GM04503 (cell line): ENCODE measurements at regions not wholly inside any gene's neighbourhood (a gene's known extent, or its start where the extent isn't known, plus 50 kb on each side); places are given as distances from the start of the nearest gene placed in this dataset.

Experiments used
- DNase-seq: peaks from one replicate; pipeline ENCODE4 v3.0.0-alpha.2; 2012; ENCODE audit warnings: low read depth

- no peak for DNase-seq
Measured at GRCh38 chr2:172230889-172231401, 128.2 kb upstream of the DLX2 start.

- no peak for DNase-seq
Measured at GRCh38 chr2:172231508-172231907, 128.8 kb upstream of the DLX2 start.

GRCh38 chr2:172232708-172233396 lies 130.2 kb upstream of the DLX2 start:
- DNase-seq, result no peak

- DNase-seq, result no peak
Measured at GRCh38 chr2:172233987-172234715, 131.5 kb upstream of the DLX2 start.

- no peak for DNase-seq
Measured at GRCh38 chr2:172234716-172235691, 132.3 kb upstream of the DLX2 start.

DNA sequence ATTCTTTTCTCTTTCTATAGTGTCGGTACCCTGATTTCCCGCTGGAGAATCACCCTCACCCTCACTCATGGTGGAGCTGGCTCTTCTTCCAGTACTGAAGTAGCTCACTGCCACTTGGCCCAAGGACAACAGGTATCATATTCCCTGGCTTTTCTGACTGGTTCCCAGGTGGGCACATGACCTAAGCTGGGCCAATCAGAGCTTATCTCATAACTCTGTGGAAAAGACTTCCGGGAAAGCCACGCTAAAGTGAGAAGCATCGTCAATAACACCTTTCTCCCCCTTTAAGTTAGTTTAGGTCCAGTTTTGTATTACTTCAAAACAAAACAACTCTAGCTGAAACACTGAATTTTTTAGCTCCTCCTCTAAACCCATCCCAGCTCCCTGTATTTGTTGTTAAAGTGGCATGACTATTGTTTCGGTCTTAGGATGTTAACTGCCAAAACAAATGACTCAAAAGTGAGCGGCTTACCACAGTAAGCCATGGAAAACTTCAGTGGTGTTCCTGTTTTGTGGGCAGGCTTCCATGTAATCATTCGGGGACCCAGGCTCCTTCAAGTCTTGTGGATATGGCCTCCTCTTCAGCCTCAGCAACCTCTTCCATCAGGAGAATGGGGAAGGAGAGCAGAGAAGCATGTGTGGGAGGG lies 137.4 kb upstream of the DLX2 start:
- DNase-seq, result no peak

GRCh38 chr2:172241222-172241621 lies 138.5 kb upstream of the DLX2 start:
- DNase-seq, result no peak

DNA sequence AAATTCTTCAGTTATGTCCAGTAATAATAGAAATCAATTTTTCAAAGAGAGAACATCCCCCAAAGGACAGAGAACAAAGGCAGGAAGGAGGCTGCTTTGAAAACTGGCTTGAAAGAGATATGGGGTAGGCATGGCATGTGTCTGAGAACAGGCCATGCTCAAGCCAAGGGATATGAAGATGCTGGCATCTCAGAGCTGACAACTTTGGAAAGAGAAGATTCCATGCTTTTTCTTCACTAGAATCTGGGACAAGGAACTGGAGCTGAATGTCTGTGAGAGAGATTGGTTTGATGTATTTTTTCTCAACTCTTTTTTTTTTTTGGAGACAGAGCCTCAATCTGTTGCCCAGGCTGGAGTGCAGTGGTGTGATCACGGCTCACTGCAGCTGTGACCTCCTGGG lies 139.8 kb upstream of the DLX2 start:
- DNase-seq, result no peak

DNA sequence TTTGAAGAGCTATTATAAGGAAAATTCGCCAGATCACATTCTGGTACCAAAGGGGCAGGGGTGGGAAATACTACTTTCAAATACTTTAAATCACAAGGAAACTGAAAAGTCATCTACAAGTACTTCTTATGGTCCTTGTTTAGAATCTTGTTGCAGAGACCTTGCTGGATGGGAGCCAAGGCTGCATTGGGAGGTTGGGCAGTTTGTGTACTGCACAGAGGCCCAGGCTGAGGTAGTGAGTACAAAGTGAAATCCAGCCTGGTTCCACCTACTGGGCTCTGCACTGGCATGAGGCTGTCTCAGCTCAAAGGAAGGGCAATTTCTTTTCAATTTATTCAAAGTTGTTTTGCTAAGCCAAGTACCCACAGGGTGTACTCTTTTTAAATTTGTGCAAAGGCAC lies 140.3 kb upstream of the DLX2 start:
- no peak for DNase-seq

DNA sequence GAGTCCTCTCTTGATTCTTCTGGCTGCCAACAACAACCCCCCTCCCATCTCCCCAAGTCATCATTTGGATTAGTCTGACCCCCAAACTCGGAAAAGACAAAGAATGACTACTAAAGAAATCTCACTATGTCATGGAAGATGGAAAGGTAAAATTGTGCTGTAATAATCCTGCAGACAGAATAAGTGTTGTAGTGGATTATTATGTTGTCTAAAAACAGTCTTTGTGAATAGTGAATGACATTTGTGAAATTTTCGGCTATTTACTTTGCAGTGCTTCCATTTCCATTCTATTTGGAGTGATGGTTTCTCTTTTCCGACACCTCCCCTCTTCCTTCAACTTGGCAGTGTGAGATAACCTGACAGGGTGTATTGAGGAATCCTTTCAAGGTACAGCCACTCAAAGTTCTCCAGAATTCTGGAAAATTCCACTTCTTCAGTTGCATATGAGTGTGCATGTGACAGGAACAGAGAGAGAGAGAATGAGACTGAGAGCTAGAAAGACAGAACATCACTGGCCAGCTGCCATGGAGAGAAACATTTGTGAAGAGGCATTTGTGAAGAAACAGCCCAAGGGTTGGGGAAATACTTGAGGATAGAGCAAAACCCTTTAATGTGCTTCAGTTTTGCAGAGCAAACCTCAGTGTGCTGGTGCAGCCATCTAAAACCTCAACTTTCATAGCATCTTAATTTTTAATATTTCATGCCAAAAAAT lies 141.9 kb upstream of the DLX2 start:
- DNase-seq, result no peak

- no peak for DNase-seq
Measured at GRCh38 chr2:172246649-172247048, 143.9 kb upstream of the DLX2 start.

GRCh38 chr2:172247203-172247602 lies 144.5 kb upstream of the DLX2 start:
- no peak for DNase-seq

DNA sequence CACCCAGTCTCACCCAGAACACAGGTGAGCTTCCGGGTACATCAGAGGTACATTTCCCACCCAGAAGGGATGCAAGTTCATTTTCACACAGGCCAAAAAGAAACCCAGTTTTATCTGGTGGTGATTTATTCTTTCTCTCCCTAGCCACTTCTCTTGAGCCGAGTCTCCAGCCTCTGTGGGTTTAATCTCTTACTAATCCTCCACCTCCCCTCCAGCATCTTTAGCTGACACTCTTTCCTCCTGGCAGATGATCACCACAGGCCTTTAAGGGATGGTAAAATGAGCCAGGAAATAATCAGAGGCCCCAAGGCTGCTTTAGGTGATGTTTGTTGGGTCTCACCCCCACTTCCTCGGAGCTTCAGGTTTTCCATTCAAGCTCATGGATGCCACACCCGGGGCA lies 145.7 kb upstream of the DLX2 start:
- DNase-seq, result no peak

DNA sequence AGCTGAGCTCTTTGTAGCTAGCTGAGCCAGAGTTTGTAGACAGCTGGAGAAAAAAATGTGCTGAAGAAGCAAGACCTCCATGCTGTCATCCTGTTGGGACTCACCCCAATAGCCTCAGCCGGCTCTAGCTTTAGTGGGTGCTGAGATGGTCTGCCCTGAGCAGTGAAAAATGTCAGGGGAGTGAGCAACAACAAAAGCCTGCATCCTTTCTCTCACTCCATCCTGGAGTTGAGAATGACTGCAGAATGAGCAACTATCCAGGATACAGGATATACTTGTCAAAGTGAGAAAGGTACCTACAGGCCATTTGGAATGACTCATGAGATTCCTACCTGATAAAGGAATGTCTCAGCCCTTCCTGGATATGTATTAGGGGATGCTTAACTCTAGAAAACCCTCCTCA lies 146.1 kb upstream of the DLX2 start:
- no peak for DNase-seq

GRCh38 chr2:172249334-172249733 lies 146.6 kb upstream of the DLX2 start:
- no peak for DNase-seq

GRCh38 chr2:172249986-172250385 lies 147.3 kb upstream of the DLX2 start:
- peak; percentile 51 for DNase-seq

DNA sequence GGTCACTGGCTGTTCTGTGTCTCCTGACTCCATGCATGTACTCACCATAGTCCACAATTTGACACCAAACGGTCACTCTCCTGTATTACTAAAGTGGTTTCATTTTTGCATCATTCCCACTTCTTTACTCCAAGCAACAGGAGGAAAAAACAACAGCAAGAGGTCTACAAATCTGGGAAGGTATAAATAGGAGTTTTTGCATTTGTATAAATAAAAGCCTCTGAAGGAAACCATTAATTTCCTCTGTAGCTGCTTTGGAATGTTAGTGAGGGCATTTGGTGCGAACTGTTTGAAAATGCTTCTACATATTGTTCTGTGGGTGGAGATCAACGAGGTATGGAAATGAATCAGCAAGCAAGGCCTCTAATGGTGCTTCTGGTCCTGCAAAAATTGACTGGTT lies 148.5 kb upstream of the DLX2 start:
- DNase-seq, result no peak

DNA sequence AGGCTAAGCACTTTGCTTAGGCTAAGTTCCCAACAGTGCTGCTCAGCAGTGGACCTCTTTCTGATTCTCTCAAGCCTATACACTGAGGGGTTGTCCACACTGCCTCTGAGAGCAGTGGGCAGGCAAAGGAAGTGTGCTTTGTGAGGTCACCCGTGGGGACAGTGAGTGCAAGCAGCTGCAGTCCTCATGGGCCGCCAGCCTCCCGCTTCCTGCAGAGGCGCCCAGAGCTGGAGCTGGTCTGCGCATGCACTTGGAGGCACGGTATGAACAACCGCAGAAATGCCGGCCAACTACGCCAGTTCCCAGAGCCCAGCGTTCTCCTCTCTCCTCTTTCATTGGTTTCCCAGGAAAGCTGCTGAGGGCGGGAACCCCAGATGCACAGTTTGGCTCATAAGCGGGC lies 149.5 kb upstream of the DLX2 start:
- no peak for DNase-seq

- peak; percentile 98 for DNase-seq
Measured at GRCh38 chr2:172253190-172254052, 150.7 kb upstream of the DLX2 start.

DNA sequence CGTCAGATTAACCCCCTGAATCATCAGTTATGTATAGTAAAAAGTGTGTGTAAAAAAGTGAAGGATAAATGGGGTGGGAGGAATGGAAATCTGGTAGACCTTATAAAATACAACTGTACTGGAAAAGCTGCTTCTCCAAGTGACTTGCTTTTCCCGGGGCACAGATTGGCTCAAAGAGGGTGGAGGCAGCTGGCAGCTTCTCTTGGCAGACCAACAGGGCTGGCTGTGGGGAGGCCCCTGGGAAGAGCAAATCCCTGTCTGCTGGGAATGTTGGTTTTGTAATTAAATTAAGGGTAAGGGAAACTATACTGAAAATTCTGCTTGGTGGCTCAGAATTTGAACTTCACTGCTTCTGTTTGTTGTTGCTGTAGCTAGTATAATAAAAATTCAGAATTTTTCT lies 154.2 kb upstream of the DLX2 start:
- no peak for DNase-seq
